Stimulated activated CD4-positive, alpha-beta T cell treated with anti-CD3 and anti-CD28 coated beads, Interleukin-2, amount 100 ng/mL, for 48 hours (primary cell): ENCODE measurements at regions not wholly inside any gene's neighbourhood (a gene's known extent, or its start where the extent isn't known, plus 50 kb on each side); places are given as distances from the start of the nearest gene placed in this dataset.
A peak's percentile ranks its signal among the peaks of the same experiment; 100 is the strongest.

Source experiments
- DNase-seq, 2 donors: peaks; one replicate each; pipeline ENCODE4 v3.0.0-alpha.2; 2020

- DNase-seq = no peak
Observed at GRCh38 chr4:11801466-11802446, 373.1 kb upstream of the HS3ST1 start.

- no peak for DNase-seq
Observed at GRCh38 chr4:11799196-11799595, 370.5 kb upstream of the HS3ST1 start.

DNA sequence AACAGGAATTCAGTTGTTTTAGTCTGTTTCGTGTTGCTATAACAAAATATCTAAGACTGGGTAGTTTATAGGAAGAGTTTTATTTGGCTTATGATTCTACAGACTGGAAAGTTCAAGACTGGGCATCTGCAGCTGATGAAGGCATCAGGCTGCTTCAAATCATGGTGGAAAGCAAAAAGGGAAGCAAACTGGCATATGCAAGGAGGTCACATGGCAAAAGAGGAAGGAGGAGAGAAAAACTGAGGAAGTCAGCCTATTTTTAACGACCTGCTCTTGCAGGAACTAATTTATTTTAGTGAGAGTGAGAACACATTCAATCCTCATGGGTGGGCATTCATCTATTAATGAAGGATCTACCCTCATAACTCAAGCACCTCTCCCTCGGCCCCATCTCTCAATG, 363.1 kb upstream of the HS3ST1 start:
- no peak for DNase-seq

GRCh38 chr4:11790230-11790629, 361.5 kb upstream of the HS3ST1 start:
- DNase-seq = no peak

GRCh38 chr4:11783588-11783987, 354.9 kb upstream of the HS3ST1 start:
- no peak for DNase-seq

DNA sequence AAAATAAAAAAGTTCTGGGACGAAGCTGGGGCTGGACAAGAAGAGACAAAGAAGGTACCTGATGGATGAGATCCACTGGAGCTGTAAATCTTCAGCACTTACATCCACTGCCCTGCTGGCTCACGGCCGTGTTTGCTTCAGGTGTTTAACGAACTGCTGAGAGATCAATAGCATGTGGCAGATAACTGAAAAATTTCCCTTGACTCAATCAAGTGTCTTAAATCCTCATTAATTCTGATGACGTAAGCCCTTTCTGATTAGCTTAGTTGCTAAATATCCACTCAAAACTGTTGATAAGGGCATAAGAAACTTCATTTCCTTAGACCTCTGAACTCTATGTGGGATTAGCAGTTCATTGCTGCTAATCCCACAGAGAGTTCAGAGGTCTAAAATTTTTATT, 354.2 kb upstream of the HS3ST1 start:
- no peak for DNase-seq

GRCh38 chr4:11777447-11777846, 348.8 kb upstream of the HS3ST1 start:
- DNase-seq = no peak

GRCh38 chr4:11774346-11774745, 345.7 kb upstream of the HS3ST1 start:
- no peak for DNase-seq

DNA sequence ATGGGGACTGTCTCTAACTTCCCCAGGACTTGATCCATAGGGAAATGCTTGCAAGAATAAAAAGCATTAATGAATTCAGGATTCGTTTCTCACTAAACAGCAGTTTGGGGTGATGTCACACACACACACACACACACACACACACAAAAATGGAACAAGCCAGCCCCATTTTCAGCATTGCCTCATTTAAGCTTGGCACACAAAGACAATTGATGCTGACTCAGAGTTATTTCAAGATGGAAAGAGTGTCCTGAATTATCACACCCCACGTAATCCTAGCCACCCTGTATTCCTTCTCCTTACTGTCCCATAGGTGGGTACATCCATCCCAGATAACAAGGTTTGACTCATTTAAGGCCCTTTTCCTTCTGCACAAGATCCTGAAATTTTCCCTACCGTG, 345.1 kb upstream of the HS3ST1 start:
- no peak for DNase-seq

- DNase-seq = no peak
Observed at GRCh38 chr4:11769434-11769833, 340.7 kb upstream of the HS3ST1 start.

- no peak for DNase-seq
Observed at GRCh38 chr4:11768251-11768972, 339.7 kb upstream of the HS3ST1 start.

GRCh38 chr4:11765849-11766453, 337.3 kb upstream of the HS3ST1 start:
- DNase-seq = peak in 1 of 2 donors; percentile 1

- no peak for DNase-seq
Observed at GRCh38 chr4:11748164-11748872, 319.6 kb upstream of the HS3ST1 start.

GRCh38 chr4:11746734-11747133, 318.0 kb upstream of the HS3ST1 start:
- no peak for DNase-seq

GRCh38 chr4:11743976-11744375, 315.3 kb upstream of the HS3ST1 start:
- no peak for DNase-seq

DNA sequence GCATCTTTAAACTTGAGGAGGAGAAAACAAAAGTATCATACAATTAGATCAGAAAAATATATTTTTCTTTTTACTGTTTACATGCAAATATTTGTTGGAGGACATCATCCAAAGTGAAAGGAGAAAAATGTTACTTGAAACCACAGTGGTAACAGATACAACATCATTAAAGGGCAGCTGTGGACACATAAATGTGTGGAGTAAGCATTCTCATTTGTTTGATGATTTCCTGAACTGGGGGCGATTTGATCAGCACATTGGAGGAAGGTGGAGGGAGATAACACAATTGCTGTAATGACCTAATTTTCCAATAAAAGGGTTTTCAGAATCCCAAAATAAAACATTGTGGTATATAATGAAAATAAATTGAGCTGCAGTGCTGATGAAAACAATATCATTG, 314.5 kb upstream of the HS3ST1 start:
- no peak for DNase-seq

DNA sequence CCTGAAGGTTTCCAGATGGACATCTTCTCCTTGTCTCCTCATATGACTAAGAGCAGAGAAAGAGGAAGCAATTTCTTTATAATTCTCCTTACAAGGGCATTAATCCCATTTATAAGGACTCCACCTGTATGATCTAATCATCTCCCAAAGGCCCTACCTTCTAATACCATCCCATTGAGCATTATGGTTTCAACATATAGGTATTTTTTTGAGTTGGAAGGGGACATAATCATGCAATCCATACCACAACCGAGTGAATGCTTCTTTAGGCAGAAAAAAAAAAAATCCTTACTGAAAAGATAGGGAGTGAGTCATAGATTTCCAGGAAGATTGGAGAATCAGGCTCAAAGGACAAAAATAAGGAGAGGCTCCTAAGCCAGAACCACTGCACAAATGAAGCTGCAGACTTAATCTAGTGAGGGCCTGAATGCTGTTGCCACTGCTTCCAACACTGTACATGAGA, 312.5 kb upstream of the HS3ST1 start:
- no peak for DNase-seq

DNA sequence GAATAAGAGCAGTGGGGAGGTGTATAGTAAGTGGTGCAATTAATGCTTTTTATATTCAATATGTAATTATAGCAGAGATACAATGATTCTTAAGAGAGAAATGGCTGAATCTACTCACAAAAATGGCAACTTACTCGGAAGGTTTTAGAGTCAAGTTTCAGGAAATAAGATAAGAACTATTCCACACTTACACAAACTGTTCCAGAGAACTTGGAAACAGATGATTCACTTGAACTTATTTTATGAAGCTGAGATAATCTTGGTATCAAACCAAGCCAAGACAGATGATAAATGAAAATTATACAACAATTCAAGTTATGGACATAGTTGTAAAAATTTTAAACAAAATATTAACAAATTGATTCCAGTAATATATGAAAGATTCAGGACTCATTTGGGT, 311.3 kb upstream of the HS3ST1 start:
- DNase-seq = no peak

DNA sequence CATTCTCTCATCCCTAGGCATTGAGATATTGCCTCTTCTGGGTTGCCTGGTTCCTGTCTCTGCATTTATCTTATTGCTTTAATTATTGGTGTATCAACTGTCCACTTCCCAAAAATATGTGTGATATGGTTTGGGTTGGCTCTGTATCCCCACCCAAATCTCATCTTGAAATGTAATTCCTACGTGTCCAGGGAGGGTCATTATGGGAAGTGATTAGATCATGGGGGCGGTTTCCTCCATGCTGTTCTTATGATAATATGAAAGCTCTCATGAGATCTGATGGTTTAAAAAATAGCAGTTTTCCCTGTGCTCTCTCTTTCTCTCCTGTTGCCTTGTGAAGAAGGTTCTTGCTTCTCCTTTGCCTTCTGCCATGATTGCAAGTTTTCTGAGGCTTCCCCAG, 308.3 kb upstream of the HS3ST1 start:
- DNase-seq = no peak

DNA sequence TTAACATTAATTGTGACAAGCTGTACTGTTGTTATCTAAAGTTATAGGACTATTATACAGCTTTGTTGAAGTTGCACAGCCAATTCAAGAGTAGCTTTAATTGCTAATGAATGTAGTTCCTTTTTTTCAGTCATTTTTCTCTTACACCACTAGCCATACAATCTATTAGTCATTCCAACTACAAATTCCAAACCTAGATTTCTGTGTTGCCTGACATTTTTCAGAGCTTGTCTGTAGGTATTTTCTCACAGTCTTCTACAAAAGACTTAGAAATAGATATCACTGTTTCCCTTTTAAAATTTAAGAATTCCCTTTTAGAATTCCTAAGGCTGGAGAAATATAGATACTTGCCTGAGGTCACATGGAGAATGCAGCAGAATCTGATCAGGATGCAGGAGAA, 307.0 kb upstream of the HS3ST1 start:
- DNase-seq = no peak

- DNase-seq = no peak
Observed at GRCh38 chr4:11732155-11732554, 303.5 kb upstream of the HS3ST1 start.

- no peak for DNase-seq
Observed at GRCh38 chr4:11730545-11730944, 301.9 kb upstream of the HS3ST1 start.

- DNase-seq = no peak
Observed at GRCh38 chr4:11729548-11729947, 300.9 kb upstream of the HS3ST1 start.
